Keratinocyte (primary cell): ENCODE measurements at regions not wholly inside any gene's neighbourhood (a gene's known extent, or its start where the extent isn't known, plus 50 kb on each side); places are given as distances from the start of the nearest gene placed in this dataset.

Experiments
- CTCF ChIP-seq, 3 experiments: IDR thresholded peaks in 1 of 3; conservative IDR thresholded peaks in 1 of 3; optimal IDR thresholded peaks in 1 of 3; 2 replicates in 2 of 3; 3 replicates in 1 of 3; pipeline versions ENCODE3 to v1.5.1; 2011; ENCODE audit warnings: low read length in 3 of 3, mild to moderate bottlenecking in 3 of 3, moderate library complexity in 2 of 3, control low read depth in 1 of 3, inconsistent platforms in 1 of 3; ENCODE audit not compliant: insufficient read depth in 2 of 3; ENCODE audit errors: extremely low read depth in 1 of 3
- EZH2 ChIP-seq: IDR thresholded peaks from one replicate; pipeline ENCODE4 v1.6.1; 2012; ENCODE audit warnings: inconsistent platforms, mild to moderate bottlenecking, low read length, moderate library complexity

GRCh38 chr9:38335686-38336085 lies 56.8 kb upstream of the ALDH1B1 start:
- TF ChIP-seq CTCF (optimal IDR thresholded peaks at IDR 0.05 in 1 of 3, IDR thresholded peaks at IDR 0.05 in 1 of 3, conservative IDR thresholded peaks at IDR 0.05 in 1 of 3; ENCODE audit: extremely low read depth in 1 of 3, insufficient read depth in 2 of 3, low read length in 3 of 3) (no peak), EZH2 (no peak)
